Activated CD8-positive, alpha-beta T cell treated with anti-CD3 and anti-CD28 coated beads for 36 hours (primary cell): ENCODE measurements at regions not wholly inside any gene's neighbourhood (a gene's known extent, or its start where the extent isn't known, plus 50 kb on each side); places are given as distances from the start of the nearest gene placed in this dataset.

Source experiments
- ATAC-seq: fragments of 200-7000 bp; cut with Tn5 transposase; one replicate; pipeline ENCODE4 v1.10.0; 2021; ENCODE audit warnings: mild to moderate bottlenecking, moderate library complexity
- CTCF ChIA-PET: fragments of 350-600 bp; sonication (Branson Sonifier 250); formaldehyde crosslinking; loops from one replicate; lab custom pipeline; 2021; ENCODE audit warnings: antibody characterized with exemption; lab: Charles Lee
- POLR2A ChIA-PET: fragments of 350-600 bp; sonication (Branson Sonifier 250); formaldehyde crosslinking; loops from one replicate; lab custom pipeline; 2021; ENCODE audit warnings: antibody characterized with exemption; lab: Charles Lee
- DNase-seq: peaks from one replicate; pipeline ENCODE4 v3.0.0-alpha.2; 2020
- H3K27ac Mint-ChIP-seq: one replicate; pipeline ENCODE4 v1.8.0; 2021; ENCODE audit warnings: mild to moderate bottlenecking, mixed read lengths
- H3K27me3 Mint-ChIP-seq: one replicate; pipeline ENCODE4 v1.8.0; 2021; ENCODE audit warnings: mixed read lengths
- H3K36me3 Mint-ChIP-seq: one replicate; pipeline ENCODE4 v1.8.0; 2021; ENCODE audit warnings: low read depth, mixed read lengths
- H3K4me1 Mint-ChIP-seq: one replicate; pipeline ENCODE4 v1.8.0; 2021; ENCODE audit warnings: low read depth, mixed read lengths
- H3K4me3 Mint-ChIP-seq: one replicate; pipeline ENCODE4 v1.8.0; 2021; ENCODE audit warnings: mild to moderate bottlenecking, moderate library complexity, mixed read lengths
- H3K9me3 Mint-ChIP-seq: one replicate; pipeline ENCODE4 v1.8.0; 2021; ENCODE audit warnings: mixed read lengths
- intact Hi-C: fragments of 100-400 bp; cut with micrococcal nuclease; formaldehyde crosslinking; loops from one replicate; pipeline ENCODE4 v1.10.0; 2022
- TF ChIP-seq, protein P1 (sequence below): fragments of 200-600 bp; IDR thresholded peaks from one replicate; pipeline ENCODE4 v1.8.0; 2022; ENCODE audit warnings: antibody characterized with exemption, mild to moderate bottlenecking

- no peak for DNase-seq
- Mint-ChIP-seq H3K36me3 (no peaks in the 10 kb centered on the region), H3K4me1 (no peaks in the 10 kb centered on the region), H3K27me3 (no peaks in the 10 kb centered on the region), H3K27ac (no peak overlapping the region), H3K4me3 (no peak overlapping the region), H3K9me3 (no peaks in the 10 kb centered on the region)
- intact Hi-C loops = no loop called here
- TF ChIP-seq, protein P1, sequence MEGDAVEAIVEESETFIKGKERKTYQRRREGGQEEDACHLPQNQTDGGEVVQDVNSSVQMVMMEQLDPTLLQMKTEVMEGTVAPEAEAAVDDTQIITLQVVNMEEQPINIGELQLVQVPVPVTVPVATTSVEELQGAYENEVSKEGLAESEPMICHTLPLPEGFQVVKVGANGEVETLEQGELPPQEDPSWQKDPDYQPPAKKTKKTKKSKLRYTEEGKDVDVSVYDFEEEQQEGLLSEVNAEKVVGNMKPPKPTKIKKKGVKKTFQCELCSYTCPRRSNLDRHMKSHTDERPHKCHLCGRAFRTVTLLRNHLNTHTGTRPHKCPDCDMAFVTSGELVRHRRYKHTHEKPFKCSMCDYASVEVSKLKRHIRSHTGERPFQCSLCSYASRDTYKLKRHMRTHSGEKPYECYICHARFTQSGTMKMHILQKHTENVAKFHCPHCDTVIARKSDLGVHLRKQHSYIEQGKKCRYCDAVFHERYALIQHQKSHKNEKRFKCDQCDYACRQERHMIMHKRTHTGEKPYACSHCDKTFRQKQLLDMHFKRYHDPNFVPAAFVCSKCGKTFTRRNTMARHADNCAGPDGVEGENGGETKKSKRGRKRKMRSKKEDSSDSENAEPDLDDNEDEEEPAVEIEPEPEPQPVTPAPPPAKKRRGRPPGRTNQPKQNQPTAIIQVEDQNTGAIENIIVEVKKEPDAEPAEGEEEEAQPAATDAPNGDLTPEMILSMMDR = no peak
- CTCF ChIA-PET = no interaction called here
- ATAC-seq = no peak
- POLR2A ChIA-PET = no interaction called here
Observed at GRCh38 chr9:107980984-107981383, 491.4 kb upstream of the KLF4 start.

DNA sequence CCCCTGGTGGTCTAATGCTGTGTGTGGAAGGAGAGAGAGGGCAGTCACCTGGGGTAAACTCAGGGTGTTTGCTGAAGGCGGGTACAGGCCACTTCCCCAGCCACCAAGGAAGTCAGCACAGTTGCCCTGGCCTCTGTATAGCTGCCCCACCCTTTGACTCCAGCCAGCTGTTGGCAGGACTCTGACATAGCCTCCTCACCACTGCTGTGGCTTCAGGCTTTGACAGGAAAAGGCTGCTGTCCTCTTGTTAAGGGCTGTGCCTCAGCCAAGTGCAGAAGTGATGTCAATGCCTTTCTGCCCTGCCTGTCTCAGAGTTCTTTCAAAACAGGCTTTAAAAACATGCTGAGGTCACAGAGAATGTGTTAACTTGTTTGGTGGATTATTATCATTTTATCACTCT lies 487.2 kb upstream of the KLF4 start:
- TF ChIP-seq, protein P1 = no peak

GRCh38 chr9:107975426-107976010 lies 485.9 kb upstream of the KLF4 start:
- POLR2A ChIA-PET = no interaction called here
- CTCF ChIA-PET = no interaction called here
- ATAC-seq (no peak), DNase-seq (no peak)
- no peaks in the 10 kb centered on the region for H3K27me3 Mint-ChIP-seq
- no peaks in the 10 kb centered on the region for H3K9me3 Mint-ChIP-seq
- no peak overlapping the region for H3K27ac Mint-ChIP-seq
- TF ChIP-seq, protein P1 = no peak
- H3K36me3 Mint-ChIP-seq = no peaks in the 10 kb centered on the region
- intact Hi-C loops = no loop called here
- no peaks in the 10 kb centered on the region for H3K4me1 Mint-ChIP-seq
- no peak overlapping the region for H3K4me3 Mint-ChIP-seq

More for the DNA sequence above, 487.2 kb upstream of the KLF4 start:
- no peak overlapping the region for H3K27ac Mint-ChIP-seq
- no peak for DNase-seq
- no peak overlapping the region for H3K4me3 Mint-ChIP-seq
- no peaks in the 10 kb centered on the region for H3K9me3 Mint-ChIP-seq
- H3K4me1 Mint-ChIP-seq = no peaks in the 10 kb centered on the region
- H3K36me3 Mint-ChIP-seq = no peaks in the 10 kb centered on the region
- no peaks in the 10 kb centered on the region for H3K27me3 Mint-ChIP-seq
- no peak for ATAC-seq
- ChIA-PET POLR2A (no interaction called here), CTCF (no interaction called here)
- intact Hi-C loops = no loop called here

GRCh38 chr9:107973451-107973850 lies 483.9 kb upstream of the KLF4 start:
- H3K4me1 Mint-ChIP-seq = no peaks in the 10 kb centered on the region
- no peaks in the 10 kb centered on the region for H3K36me3 Mint-ChIP-seq
- no peak overlapping the region for H3K4me3 Mint-ChIP-seq
- DNase-seq = no peak
- CTCF ChIA-PET = interaction anchor here (0.8 kb wide), 1 partner anchor 41 kb away, joined by 3 read pairs; no protein-coding TSS in a partner anchor
- H3K27me3 Mint-ChIP-seq = no peaks in the 10 kb centered on the region
- POLR2A ChIA-PET = no interaction called here
- no peak overlapping the region for H3K27ac Mint-ChIP-seq
- intact Hi-C loops = no loop called here
- H3K9me3 Mint-ChIP-seq = no peaks in the 10 kb centered on the region
- ATAC-seq = no peak
- TF ChIP-seq, protein P1 = no peak

DNA sequence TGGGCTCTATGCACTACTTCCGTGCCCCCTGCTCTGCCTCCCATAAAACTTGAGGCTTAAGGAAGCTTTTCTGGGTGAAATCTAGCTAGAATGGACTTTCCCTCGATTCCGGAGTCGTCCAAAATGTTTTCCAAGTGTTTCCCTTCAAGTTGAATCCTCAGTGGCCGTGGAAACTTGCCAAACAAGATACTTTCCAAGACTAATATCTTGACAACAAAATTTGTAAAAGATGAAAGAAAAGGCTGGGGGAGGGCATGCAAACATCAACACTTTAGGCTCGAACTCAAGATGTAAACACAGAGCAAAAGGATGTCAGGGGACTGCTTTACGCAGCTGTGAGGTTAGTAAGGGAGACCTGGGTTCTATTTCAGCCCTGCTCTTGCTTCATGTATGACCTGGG lies 482.8 kb upstream of the KLF4 start:
- Mint-ChIP-seq H3K4me3 (no peak overlapping the region), H3K36me3 (no peaks in the 10 kb centered on the region), H3K27me3 (no peaks in the 10 kb centered on the region), H3K9me3 (no peaks in the 10 kb centered on the region), H3K4me1 (no peaks in the 10 kb centered on the region), H3K27ac (no peak overlapping the region)
- CTCF ChIA-PET = interaction anchor here (0.8 kb wide), 1 partner anchor 40 kb away, joined by 3 read pairs; no protein-coding TSS in a partner anchor
- DNase-seq (no peak), ATAC-seq (no peak)
- intact Hi-C loops = no loop called here
- POLR2A ChIA-PET = no interaction called here
- TF ChIP-seq, protein P1 = no peak
